ENCODE measurements at regions not wholly inside any gene's neighbourhood (a gene's known extent, or its start where the extent isn't known, plus 50 kb on each side); places are given as distances from the start of the nearest gene placed in this dataset.

GRCh38 chr6:56005426-56005825 is 130.0 kb upstream of the BMP5 start:
- H3K27ac ChIP-seq = no peak overlapping the region
- TF ChIP-seq CTCF (conservative IDR thresholded peaks at IDR 0.05) = no peak

GRCh38 chr6:56004426-56004825 is 129.0 kb upstream of the BMP5 start:
- no peak for TF ChIP-seq CTCF (conservative IDR thresholded peaks at IDR 0.05)
- no peak overlapping the region for H3K27ac ChIP-seq

GRCh38 chr6:56003616-56004015 is 128.2 kb upstream of the BMP5 start:
- no peak overlapping the region for H3K27ac ChIP-seq
- no peak for TF ChIP-seq CTCF (conservative IDR thresholded peaks at IDR 0.05)

- no peak overlapping the region for H3K27ac ChIP-seq
- no peak for TF ChIP-seq CTCF (conservative IDR thresholded peaks at IDR 0.05)
Observed at GRCh38 chr6:56002336-56002735, 126.9 kb upstream of the BMP5 start.

- H3K27ac ChIP-seq = no peak overlapping the region
- no peak for TF ChIP-seq CTCF (conservative IDR thresholded peaks at IDR 0.05)
Observed at GRCh38 chr6:55998576-55998975, 123.2 kb upstream of the BMP5 start.

GRCh38 chr6:55997223-55997874 is 122.0 kb upstream of the BMP5 start:
- TF ChIP-seq CTCF (conservative IDR thresholded peaks at IDR 0.05) = no peak
- H3K27ac ChIP-seq = no peak overlapping the region

- no peak overlapping the region for H3K27ac ChIP-seq
- TF ChIP-seq CTCF (conservative IDR thresholded peaks at IDR 0.05) = no peak
Observed at GRCh38 chr6:55994531-55994930, 119.1 kb upstream of the BMP5 start.

All from VCaP (cell line).